ENCODE measurements at regions not wholly inside any gene's neighbourhood (a gene's known extent, or its start where the extent isn't known, plus 50 kb on each side); places are given as distances from the start of the nearest gene placed in this dataset.

- Histone ChIP-seq H2AFZ (ENCODE audit: low read length) (no peak overlapping the region), H3K9ac (replicated peaks in 1 of 4; ENCODE audit: extremely low read depth in 1 of 4, low read depth in 3 of 4, low read length in 3 of 4) (no peak overlapping the region), H3K14ac (ENCODE audit: insufficient read length) (no peak overlapping the region), H3K79me1 (ENCODE audit: low read depth, low read length) (no peaks in the 10 kb centered on the region), H4K20me1 (replicated peaks in 1 of 2; ENCODE audit: control insufficient read depth in 1 of 2, insufficient read depth in 2 of 2, low read length in 2 of 2) (peaks cover 0 to 7% of the 10 kb centered on the region in 2 experiments), H3K4ac (replicated peaks; ENCODE audit: insufficient read length, low read depth, low read length) (no peak overlapping the region), H3K79me2 (ENCODE audit: control insufficient read depth in 1 of 2, insufficient read depth in 2 of 2, low read length in 2 of 2) (no peaks in the 10 kb centered on the region), H3K4me3 (ENCODE audit: extremely low read depth in 1 of 4, insufficient read depth in 2 of 4, low read depth in 3 of 4, low read length in 4 of 4) (no peak overlapping the region), H3K23ac (ENCODE audit: insufficient read length) (no peak overlapping the region), H3K27me3 (replicated peaks in 1 of 4; ENCODE audit: control insufficient read depth in 3 of 4, extremely low read depth in 1 of 4, insufficient read depth in 3 of 4, low read length in 3 of 4) (0 out of 7 replicates have a peak, but pooled peaks cover 0 to 2% (median 0%) of the 10 kb centered on the region in 4 experiments), H3K4me2 (ENCODE audit: insufficient read depth in 1 of 2, low read depth in 2 of 2, low read length in 2 of 2) (no peak overlapping the region), H2BK12ac (ENCODE audit: low read depth, low read length) (no peak overlapping the region), H2BK20ac (ENCODE audit: low read length) (no peak overlapping the region), H2BK5ac (ENCODE audit: low read depth, low read length) (no peak overlapping the region), H3K27ac (ENCODE audit: low read depth, low read length) (no peak overlapping the region), H3K18ac (ENCODE audit: extremely low read depth, low read length) (no peak overlapping the region), H3K9me3 (ENCODE audit: insufficient read depth in 2 of 2, low read depth in 1 of 2, low read length in 1 of 2) (no peaks in the 10 kb centered on the region; a peak in 1 of 4 replicates), H4K8ac (ENCODE audit: extremely low read depth, insufficient read depth, low read length) (no peak overlapping the region; the same call in 1 of the 2 replicates), H4K91ac (replicated peaks; ENCODE audit: insufficient read length, low read length) (no peak overlapping the region), H2BK120ac (replicated peaks; ENCODE audit: low read depth, low read length) (no peak overlapping the region), H4K5ac (ENCODE audit: insufficient read length, low read depth, low read length) (no peak overlapping the region), H3K4me1 (replicated peaks in 1 of 4; ENCODE audit: control insufficient read depth in 3 of 4, insufficient read depth in 4 of 4, low read length in 3 of 4) (no peaks in the 10 kb centered on the region; a peak in 1 of 7 replicates), H3K23me2 (ENCODE audit: low read depth, low read length) (peaks cover 10% of the 10 kb centered on the region; the same call in 1 of the 2 replicates), H3K56ac (replicated peaks; ENCODE audit: insufficient read length, low read depth, low read length) (peak overlapping the region; percentile 99), H2AK5ac (ENCODE audit: low read depth, low read length) (no peak overlapping the region), H3K36me3 (ENCODE audit: control insufficient read depth in 2 of 4, insufficient read depth in 4 of 4, low read length in 3 of 4) (no peaks in the 10 kb centered on the region; a peak in 1 of 8 replicates), H2BK15ac (ENCODE audit: low read length) (no peak overlapping the region)
- TF ChIP-seq ATF2 (IDR thresholded peaks at IDR 0.05; ENCODE audit: low read length) (no peak), MAX (IDR thresholded peaks at IDR 0.05) (no peak), RAD21 (IDR thresholded peaks at IDR 0.05 in 1 of 2, conservative IDR thresholded peaks at IDR 0.05 in 1 of 2; ENCODE audit: low read depth in 2 of 2, low read length in 2 of 2) (no peak)
- DNase-seq (ENCODE audit: low read depth in 1 of 2, low spot score in 2 of 2) (peak in 1 of 2 experiments; percentile 35), FAIRE-seq (no peak)
- ChIA-PET CTCF (ENCODE audit: partially characterized antibody) (no interaction called here), POLR2A (ENCODE audit: partially characterized antibody) (interaction anchor here (0.6 kb wide), 1 partner anchor 548 kb away, joined by 3 read pairs; no protein-coding TSS in a partner anchor)
- 94% methylated on average over 9 of the region's 9 CpGs; no CpG with 5 or more reads in 1 of the 2 experiments for WGBS, 2 experiments (ENCODE audit: extremely low coverage in 1 of 2, insufficient coverage in 1 of 2, insufficient read length in 1 of 2, insufficient replicate concordance in 2 of 2, low coverage in 1 of 2, low lambda C conversion rate in 2 of 2, missing lambda C conversion rate in 1 of 2)
Observed at GRCh38 chr2:604385-604784, 72.8 kb downstream of the TMEM18 start.
